ENCODE measurements at regions not wholly inside any gene's neighbourhood (a gene's known extent, or its start where the extent isn't known, plus 50 kb on each side); places are given as distances from the start of the nearest gene placed in this dataset.

DNA sequence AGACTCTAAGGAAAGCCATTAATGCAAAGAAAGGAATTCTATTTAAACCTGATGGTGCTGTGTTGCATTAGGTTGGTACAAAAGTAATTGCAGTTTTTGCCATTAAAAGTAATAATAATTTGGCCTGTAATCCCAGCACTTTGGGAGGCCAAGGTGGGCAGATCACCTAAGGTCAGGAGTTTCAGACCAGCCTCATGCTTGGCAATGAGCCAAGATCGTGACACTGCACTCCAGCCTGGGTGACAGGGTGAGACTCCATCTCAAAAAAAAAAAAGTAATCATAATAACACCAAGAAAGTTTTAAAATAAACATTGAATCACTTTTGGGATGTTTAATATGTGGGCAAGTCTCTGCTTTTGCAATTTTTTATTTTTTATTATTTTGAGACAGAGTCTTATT is 107.3 kb upstream of the FRMD4A start:
- Histone ChIP-seq H3K4me3 (no peak overlapping the region), H3K4me1 (replicated peaks in 1 of 2) (no peaks in the 10 kb centered on the region), H3K9me3 (replicated peaks in 1 of 3) (peaks cover 0 to 2% (median 0%) of the 10 kb centered on the region in 3 donors), H3K36me3 (replicated peaks in 1 of 2) (no peaks in the 10 kb centered on the region), H3K27me3 (no peaks in the 10 kb centered on the region), H3K27ac (no peak overlapping the region)
- no peak for DNase-seq
- WGBS, 4 donors, result 8 to 17% (median 14%) methylated on average over 1 of the region's 1 CpG
- intact Hi-C loops (cut with DNase I), result no loop called here
- TF ChIP-seq POLR2A (IDR thresholded peaks at IDR 0.05) (no peak), CTCF (IDR thresholded peaks at IDR 0.05) (no peak)

DNA sequence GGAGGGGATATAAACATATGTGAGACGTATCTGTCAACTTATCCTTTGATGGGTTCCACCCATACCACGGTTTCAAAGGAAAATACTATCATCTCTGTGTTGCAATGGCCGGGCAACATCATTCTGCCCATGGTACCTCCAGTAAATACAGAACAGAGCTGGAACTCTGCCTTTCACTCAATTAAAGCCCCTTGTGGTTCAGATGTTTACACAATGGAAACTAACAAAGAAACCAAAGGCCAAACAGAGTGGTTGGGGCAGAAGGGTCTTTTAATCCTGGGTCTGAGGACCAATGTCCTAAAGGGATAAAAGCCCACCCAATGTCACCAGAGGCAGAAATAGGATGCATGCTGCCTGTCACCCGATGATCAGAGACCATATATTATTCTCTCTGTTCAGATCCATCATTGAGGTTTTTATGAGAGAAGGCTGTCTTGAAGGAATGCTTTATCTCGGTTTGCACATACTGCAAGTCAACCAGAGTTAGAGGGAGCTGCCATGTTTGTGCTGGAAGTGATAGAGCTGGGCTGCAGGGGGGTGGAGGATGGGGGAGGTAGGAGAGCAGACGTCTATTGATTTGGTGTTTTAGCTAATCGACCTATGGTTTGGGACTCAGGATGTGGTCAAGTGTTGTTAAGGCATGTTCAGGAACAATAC is 105.4 kb upstream of the FRMD4A start:
- Histone ChIP-seq H3K27me3 (no peaks in the 10 kb centered on the region), H3K4me1 (replicated peaks in 1 of 2) (no peaks in the 10 kb centered on the region), H3K36me3 (replicated peaks in 1 of 2) (no peaks in the 10 kb centered on the region), H3K4me3 (no peak overlapping the region), H3K9me3 (replicated peaks in 1 of 3) (no peaks in the 10 kb centered on the region), H3K27ac (no peak overlapping the region)
- TF ChIP-seq POLR2A (IDR thresholded peaks at IDR 0.05) (no peak), CTCF (IDR thresholded peaks at IDR 0.05) (no peak)
- WGBS, 4 donors, result 77 to 86% (median 79%) methylated on average over 7 of the region's 7 CpGs
- intact Hi-C loops (cut with DNase I), result no loop called here
- no peak for DNase-seq

DNA sequence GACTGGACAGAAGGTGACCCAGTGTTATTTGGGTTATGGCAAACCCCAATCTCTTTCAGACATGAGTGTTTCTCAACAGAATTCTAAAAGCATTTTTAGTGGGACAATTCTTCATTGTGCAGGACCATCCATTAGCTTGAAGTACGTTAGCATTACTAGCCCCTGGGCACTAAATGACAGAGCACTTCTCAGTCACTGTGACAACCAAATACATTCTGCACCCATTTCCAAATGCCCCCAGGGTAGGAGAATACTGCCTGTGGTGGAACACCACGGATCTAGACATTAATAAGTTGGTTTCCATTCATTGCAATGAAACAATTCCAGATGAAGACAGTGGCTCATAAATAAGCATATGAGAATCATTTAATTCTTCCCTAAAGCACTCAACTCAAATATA is 102.4 kb upstream of the FRMD4A start:
- no peaks in the 10 kb centered on the region for H3K4me1 ChIP-seq (replicated peaks in 1 of 2)
- 73 to 90% (median 78%) methylated on average over 2 of the region's 2 CpGs for WGBS, 4 donors
- no peak for DNase-seq
- H3K27ac ChIP-seq, result no peak overlapping the region
- TF ChIP-seq CTCF (IDR thresholded peaks at IDR 0.05), result no peak
- TF ChIP-seq POLR2A (IDR thresholded peaks at IDR 0.05), result no peak
- H3K9me3 ChIP-seq (replicated peaks in 1 of 3), result no peaks in the 10 kb centered on the region
- peaks cover 4% of the 10 kb centered on the region for H3K27me3 ChIP-seq
- H3K4me3 ChIP-seq, result no peak overlapping the region
- intact Hi-C loops (cut with DNase I), result no loop called here
- H3K36me3 ChIP-seq (replicated peaks in 1 of 2), result no peaks in the 10 kb centered on the region

- intact Hi-C loops (cut with DNase I), result no loop called here
- Histone ChIP-seq H3K4me1 (replicated peaks in 1 of 2) (no peaks in the 10 kb centered on the region), H3K27me3 (peaks cover 9% of the 10 kb centered on the region), H3K36me3 (replicated peaks in 1 of 2) (no peaks in the 10 kb centered on the region), H3K27ac (no peak overlapping the region), H3K4me3 (no peak overlapping the region), H3K9me3 (replicated peaks in 1 of 3) (no peaks in the 10 kb centered on the region)
- WGBS, 4 donors, result 64 to 76% (median 67%) methylated on average over 4 of the region's 4 CpGs
- no peak for TF ChIP-seq CTCF (IDR thresholded peaks at IDR 0.05)
- no peak for TF ChIP-seq POLR2A (IDR thresholded peaks at IDR 0.05)
- DNase-seq, result no peak
Observed at GRCh38 chr10:14431868-14432267, 101.1 kb upstream of the FRMD4A start.
